Stimulated activated CD4-positive, alpha-beta T cell treated with anti-CD3 and anti-CD28 coated beads, Interleukin-1b, Interleukin-23, amount 100 ng/mL, for 1 hour (primary cell): ENCODE measurements at regions not wholly inside any gene's neighbourhood (a gene's known extent, or its start where the extent isn't known, plus 50 kb on each side); places are given as distances from the start of the nearest gene placed in this dataset.
"Not testable (repeated sequence)": the region's sequence is repeated elsewhere in the genome, so short reads cannot be mapped to it uniquely, and the experiment has no call there.

ENCODE experiments used
- DNase-seq, 2 donors: peaks; one replicate each; pipeline ENCODE4 v3.0.0-alpha.2; 2020; ENCODE audit warnings: low read depth in 2 of 2

DNA sequence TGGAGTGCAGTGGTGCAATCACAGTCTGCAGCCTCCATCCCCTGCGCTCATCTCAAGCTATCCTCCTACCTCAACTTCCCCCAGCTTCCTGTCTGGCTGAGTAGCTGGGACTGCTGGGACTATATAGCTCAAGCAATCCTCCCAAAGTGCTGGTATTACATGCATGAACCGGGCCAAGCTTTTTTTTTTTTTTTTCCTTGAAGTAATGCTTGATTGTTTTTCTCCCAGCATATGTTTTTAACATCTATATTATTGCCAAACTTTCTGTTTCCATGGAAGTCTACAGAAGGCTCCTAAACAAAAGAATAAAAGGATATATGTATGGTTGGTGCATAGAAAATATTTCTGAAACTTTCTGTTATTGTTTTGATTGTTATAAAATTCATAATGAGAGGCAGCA is 853.6 kb downstream of the KCNA4 start:
- no peak for DNase-seq

DNA sequence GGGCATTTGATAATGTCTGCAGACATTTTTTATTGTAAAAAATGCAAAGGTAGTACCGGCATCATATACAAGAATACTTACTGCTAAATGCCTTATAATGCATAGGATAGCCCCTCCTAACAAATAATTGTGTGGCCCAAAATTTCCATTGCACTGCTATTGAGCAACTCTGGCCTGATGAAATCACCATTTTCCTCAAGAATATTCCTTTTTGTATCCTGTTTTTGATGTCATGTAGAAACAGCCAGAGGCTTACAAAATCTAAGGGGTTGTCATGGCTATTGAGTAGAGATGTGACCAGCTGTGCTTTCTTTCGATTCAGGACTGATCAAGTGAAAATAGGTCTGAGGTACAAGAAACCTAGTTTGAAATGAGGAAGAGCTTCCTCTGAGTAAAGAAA is 854.3 kb downstream of the KCNA4 start:
- no peak for DNase-seq

DNA sequence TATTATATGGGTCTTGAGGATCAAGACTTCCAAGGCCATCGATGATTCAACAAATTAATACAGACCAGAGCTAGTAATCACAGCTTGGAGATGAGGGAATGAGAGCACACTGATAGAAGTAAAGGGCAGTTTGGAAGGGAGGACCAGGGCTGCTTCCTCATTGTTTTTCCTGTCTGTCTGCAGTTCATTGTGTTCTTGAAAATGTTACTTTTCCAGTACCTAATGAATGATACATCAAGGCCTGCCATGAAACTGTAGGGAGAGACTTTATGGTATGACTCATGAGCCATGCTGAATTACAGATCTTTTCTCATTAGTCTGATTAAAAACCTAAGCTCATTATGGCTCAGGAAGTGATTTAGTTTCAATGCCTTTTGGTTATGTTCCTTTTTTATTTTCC is 855.6 kb downstream of the KCNA4 start:
- no peak for DNase-seq

GRCh38 chr11:29159552-29160465 is 857.0 kb downstream of the KCNA4 start:
- no peak for DNase-seq

GRCh38 chr11:29153078-29153477 is 863.8 kb downstream of the KCNA4 start:
- DNase-seq: no peak

DNA sequence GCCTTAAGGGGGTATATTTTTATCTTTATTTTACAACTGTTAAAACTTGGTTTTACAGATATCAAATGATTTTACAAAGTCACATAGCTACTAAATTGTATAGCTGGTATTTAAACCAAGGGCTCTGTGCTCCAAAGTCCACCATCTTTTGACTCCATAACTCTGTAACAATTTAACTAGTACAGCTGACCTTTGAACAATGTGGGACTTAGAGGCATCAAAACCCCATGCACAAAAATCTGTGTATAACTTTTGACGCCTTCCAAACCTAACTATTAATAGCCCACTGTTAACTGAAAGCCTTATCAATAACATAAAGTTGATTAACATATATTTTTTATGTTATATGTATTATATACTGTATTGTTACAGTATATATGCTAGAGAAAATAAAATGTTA is 874.3 kb downstream of the KCNA4 start:
- not testable (repeated sequence) for DNase-seq

DNA sequence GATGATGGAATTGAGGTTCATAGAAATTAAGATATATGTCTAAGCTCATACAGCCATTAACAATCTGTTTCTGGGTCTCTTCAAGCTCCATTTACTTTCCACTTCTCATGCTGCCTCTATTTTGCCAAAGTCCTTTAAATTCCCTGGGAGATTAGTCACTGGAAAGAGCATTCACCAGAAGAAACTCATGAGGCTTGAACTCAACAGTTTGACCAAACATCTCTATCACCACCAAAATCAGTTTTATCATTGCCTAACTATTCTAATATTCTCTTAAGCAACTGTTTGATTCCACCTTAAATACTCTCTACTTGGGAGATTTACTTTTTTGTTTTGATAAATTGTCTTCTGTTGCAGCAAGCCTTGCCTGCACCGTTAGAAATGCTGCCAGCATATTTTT is 881.3 kb downstream of the KCNA4 start:
- no peak for DNase-seq

GRCh38 chr11:29131055-29131454 is 885.8 kb downstream of the KCNA4 start:
- no peak for DNase-seq

DNA sequence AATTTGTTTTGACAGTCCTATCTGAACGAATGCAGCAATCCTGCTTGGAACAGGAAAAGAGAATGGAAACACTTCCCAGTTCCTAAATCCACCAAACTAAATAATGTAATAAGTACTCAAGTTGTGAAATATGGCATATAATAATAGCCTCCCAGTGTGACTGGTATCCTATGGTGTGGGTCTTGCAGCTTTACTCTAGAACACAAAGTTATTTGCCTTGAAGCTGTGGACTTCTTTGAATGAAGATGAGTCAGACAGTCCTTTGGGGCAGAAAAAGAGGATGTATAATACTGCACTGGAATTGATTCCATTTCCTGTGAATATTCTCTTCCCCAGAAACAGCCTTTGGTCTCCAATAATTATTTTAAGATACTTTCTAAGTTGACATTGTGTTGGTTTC is 887.0 kb downstream of the KCNA4 start:
- no peak for DNase-seq

DNA sequence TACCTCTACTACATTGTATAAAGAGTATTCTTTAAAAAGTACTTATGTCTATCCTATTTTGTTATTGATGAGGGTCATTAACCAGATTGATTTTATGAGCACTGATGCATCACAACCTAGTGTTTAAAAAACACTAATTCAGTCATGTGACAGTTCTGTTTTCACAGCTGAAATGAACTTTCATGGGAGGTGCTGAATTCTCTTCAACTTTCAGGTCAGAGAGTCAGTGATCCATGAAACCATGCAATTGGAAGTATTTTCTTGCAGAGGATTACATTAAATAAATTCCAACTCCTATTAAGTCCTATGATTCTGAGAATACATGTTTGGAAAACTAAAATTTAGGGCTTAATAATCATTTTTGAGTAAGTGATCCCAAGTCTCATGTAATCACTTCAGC is 889.4 kb downstream of the KCNA4 start:
- DNase-seq: no peak

GRCh38 chr11:29125606-29126005 is 891.2 kb downstream of the KCNA4 start:
- no peak for DNase-seq

DNA sequence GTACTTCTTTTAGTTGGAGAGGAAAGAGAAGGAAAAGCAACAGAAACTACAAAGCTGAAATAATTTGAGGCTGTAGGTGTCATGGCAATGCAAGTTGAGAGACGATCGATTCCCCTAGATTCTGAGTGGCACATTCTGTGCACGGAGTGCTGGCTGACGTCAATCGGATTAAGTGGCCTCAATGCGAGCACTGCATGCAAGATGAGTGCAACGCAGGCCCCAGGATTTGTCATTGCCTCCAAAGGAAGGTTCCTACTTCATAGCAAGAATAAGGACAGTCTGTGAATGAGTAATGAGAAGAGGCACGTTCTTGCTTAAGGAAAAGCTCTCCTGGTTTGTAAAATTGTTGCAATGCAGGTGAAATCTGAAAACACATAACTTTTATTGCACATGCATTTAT is 892.4 kb downstream of the KCNA4 start:
- no peak for DNase-seq

DNA sequence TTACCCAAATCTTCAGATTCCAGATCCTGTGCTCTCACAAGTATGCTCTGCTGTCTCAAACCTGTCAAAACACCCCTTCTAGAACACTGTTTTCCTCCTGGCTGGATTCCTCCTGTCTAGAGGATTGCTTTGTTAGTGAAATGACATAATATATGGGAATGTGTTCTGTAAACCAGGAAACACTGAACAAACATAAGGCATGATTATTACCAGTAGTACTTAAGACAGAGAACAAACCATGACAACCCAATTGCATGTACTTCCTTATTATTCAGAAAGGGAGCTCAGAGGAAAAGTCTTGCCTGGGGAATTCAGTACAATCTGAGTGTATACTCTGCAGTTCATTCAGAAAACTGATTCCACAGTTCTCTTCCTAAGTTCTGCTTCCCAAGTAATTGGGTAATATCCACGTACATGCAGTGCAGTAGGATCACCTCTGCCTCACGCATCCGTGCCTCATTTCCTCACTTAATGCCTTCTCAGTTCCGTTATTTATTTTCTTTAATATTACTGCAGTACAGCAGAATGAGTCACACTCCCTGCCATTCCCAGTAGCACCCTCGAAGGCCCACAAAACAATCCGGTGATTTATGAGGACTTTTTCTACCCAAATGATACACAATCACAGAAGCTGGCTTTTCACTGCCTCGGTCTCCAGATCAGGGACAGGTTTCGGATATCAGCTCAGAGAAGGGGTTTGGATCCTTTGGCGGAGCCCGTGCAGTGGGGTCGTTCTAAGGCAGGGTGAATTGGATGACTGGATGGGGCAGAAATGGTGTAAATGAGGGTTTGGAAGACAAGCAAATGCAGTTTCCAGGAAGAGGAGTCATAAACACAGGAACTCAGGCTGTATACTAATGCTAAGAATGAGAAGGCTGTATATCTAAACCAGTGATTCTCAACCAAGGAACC is 896.9 kb downstream of the KCNA4 start:
- no peak for DNase-seq

- DNase-seq: no peak
Observed at GRCh38 chr11:29119116-29119515, 897.7 kb downstream of the KCNA4 start.

- DNase-seq: no peak
Observed at GRCh38 chr11:29100967-29101366, 915.9 kb downstream of the KCNA4 start.

DNA sequence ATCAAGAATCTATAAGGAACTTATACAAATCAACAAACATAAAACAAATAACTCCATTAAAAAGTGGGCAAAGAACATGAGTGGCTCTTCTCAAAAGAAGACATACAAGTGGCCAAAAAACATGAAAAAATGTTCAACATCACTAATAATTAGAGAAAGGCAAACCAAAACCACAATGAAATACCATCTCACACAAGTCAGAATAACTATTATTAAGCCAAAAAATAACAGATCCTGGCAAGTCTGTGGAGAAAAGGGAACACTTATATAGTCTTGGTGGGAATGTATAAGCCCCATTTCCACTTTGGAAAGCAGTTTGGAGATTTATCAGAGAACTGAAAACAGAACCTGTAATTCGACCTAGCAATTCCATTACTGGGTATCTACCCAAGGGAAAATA is 921.0 kb downstream of the KCNA4 start:
- DNase-seq: no peak

- DNase-seq: no peak
Observed at GRCh38 chr11:29093416-29094120, 923.3 kb downstream of the KCNA4 start.

DNA sequence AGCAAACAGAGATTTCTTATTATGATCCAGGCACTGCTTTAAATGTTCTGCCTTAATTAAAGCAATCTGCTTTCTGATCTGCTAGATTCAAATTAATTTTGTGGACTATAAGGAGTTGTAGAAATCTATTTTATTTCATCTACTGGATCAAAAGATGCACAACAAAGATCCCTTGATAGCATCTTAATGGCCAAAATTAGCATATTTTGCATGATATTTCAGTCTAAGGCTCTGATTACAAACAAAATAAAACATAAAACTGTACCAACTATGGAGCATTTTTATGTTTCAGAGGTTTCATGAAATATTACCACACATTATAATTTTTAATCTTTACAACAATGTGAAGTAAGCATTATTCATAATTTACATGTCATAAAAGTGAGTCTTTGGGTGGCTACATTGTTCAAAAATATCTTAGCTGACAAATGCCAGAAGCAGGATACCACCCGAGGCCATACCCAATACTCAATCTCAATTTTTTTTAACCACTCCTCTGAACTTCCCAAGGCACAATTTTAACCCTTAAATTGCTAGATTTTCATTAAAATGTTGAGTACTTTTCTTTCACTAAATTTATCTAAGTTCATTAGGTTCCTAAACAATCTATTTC is 929.5 kb downstream of the KCNA4 start:
- no peak for DNase-seq

DNA sequence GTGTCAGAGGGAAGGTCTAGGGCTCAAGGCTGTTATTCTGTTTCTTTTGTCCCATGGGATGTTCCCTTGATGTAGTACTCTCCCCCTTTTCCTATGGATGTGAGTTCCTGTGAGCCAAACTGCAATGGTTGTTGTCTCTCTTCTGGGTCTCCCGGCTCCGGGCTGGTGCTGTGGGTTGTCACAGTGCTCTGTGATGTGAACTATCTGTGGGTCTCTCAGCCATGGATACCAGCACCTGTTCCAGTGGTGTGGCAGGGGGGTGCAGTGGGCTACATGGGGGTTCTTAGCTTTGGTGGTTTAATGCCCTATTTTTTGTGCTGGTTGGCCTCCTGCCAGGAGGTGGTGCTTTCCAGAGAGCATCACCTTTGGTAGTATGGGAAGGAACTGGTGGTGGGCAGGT is 941.1 kb downstream of the KCNA4 start:
- no peak for DNase-seq

DNA sequence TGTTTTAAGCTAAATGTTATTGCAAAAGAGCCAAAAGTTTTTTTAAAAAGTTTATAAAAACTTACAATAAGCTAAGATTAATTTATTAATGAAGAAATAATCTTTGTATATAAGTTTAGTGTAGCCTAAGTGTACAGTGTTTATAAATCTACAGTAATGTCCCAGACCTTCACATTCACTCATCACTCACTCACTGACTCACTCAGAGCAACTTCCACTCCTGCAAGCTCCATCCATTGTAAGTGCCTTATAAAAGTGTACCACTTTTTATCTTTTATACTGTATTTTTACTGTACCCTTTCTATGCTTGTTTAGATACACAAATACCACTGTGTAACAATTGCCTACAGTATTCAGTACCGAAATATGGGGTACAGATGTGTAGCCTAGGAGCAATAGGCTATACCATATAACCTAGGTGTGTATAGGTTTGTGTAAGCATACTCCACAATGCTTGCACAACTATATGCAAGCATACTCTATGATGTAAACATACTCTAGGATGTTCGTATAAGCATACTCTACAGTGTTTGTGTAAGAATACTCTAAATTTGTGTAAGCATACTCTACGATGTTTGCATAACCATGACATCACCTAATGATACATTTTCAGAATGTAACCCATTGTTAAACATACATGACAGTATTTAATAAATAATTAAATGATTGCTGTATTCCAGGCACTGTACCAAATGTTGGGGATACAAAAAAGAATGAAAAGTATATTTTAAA is 953.0 kb downstream of the KCNA4 start:
- DNase-seq: no peak

DNA sequence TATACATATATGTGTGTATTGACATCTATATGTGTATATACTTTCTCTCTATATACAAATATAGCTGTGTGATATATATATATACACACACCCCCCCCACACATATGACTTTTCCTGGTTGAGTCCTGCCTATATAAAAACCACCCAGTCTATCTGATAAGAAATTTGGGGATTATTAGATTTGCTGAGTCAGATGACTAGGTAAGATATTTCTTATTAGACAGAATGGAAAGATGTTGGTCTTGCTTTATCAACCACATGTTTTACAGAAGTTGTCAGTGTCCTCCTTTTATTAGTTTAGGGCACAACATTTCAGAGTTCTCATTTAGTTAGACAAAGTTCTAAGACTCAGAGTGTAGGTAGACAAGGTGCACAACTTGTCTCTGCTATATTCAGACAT is 953.3 kb downstream of the METTL15 start:
- DNase-seq: no peak
